ENCODE measurements at regions not wholly inside any gene's neighbourhood (a gene's known extent, or its start where the extent isn't known, plus 50 kb on each side); places are given as distances from the start of the nearest gene placed in this dataset.
"Not testable (repeated sequence)": the region's sequence is repeated elsewhere in the genome, so short reads cannot be mapped to it uniquely, and the experiment has no call there.

DNA sequence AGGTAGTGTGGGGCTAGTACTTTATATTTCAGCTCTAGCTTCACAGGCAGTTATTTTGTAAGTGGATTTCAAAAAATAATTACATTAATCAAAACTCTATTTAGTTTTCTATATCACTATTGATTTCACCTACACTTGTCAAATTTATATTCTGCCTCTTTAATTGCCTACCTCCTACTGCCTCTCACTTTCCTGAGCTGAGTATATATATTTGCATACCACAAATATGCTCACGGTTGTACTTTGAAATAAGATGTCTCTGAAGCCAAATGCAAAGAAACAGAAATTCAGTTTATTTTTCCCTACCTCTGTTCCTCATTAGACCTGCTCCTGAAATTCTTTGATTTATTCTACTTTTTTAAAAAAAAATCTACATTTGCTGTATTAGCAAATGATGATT, 309.3 kb upstream of the TGFBR2 start:
- no peak for DNase-seq (ENCODE audit: low read depth in 2 of 2)

DNA sequence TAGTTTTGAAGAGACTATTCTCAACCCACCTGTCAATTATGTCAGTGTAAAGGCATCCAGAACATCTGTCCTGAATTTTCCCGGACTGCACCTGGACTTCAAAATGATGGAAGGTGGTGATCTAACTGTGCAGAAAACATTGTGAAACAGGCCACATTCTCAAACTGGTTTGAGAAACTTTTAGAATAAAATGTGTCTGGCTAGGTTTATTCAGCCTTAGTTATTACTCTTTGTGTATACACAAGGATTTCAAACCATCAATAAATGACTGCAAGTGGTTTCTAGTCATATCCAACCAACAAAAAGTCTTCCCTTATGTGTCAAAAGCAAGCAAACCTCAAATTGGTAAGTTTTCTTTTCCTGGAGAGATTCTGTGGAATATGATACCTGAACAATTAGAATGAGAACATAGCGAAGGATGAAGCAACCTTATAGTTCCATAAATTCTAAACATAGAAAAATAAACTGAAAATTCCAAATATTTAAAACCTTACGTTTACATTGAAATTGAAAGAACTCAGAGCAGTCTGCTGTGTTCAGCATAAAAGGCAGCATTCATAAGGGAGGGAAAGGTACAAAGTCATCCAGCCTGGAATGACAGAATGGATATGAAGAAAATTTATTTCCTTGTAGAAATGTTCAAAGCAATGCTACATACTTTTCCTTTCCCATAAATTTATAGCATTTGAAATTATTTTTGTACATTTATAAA, 306.6 kb upstream of the TGFBR2 start:
- DNase-seq (ENCODE audit: low read depth in 2 of 2) = no peak

DNA sequence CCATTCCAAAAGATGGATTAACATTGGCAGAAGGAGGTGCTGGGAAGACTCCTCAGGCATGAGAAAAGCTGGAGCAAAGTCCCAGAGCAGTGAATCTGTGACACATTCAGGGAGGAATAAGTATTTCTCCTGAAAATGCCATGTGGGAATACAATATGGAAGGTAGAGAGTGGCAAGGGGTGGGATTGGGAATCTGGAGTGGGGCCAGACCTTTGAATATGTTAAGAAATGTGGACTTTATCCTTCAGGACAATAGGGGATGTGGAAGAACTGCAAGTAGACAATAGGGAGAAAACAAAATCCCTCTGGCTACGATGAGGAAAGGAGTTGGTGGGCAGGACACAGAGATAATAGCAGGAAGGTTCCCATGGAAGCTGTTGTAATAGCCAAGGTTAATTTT, 305.6 kb upstream of the TGFBR2 start:
- no peak for DNase-seq (ENCODE audit: low read depth in 2 of 2)

DNA sequence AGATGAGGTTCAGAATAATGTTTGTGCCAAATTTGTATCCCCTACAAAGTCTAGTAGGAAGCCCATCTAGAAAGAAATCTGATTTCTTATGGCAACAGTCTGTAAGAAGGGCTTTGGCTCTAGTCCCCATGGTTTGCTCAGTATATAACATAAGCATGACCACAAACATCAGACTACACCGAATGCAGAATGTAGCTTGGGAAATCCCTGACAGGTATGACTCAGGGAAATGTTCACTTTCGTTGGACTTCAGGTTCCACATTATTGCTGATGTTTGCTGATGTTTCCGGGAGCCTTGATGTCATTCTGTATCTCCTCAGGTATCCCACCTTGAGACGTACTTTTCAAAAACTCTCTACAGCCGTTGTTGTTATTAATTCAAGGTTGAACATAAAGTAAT, 304.4 kb upstream of the TGFBR2 start:
- DNase-seq (ENCODE audit: low read depth in 2 of 2) = no peak

DNA sequence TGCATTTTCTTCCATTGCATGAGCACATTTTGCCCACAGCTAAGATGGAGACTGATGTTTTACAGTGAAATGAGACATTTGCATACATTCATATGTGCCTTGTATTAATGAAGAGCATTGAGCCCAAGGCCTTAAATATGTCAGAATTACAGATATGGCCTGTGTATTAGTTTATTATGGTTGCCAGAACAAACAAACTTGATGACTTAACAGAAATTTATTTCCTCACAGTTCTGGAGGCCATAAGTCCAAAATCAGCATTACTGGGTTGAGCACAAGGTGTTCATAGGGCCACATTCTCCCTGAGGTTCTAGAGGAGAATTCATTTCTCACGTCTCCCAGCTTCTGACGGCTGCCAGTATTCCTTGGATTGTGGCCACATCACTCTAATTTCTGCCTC, 302.6 kb upstream of the TGFBR2 start:
- DNase-seq (ENCODE audit: low read depth in 2 of 2) = no peak

DNA sequence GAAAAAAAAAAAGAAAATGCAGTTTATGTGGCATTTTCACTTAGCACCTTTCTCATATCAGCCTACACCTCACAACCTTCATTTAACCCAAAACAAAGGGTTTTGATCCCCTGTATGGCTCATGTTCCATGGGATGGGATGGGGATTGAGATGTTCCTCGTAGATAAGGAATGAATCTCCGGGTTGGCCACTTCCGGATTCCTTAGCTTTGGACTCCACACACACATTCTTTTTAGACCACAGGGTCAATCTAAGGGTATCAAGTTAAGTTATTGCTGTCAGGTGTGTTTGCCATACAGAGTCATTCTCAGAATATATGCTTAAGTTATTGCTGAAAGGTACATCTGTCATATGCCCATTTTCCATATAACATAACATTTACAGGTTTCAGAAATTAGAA, 301.4 kb upstream of the TGFBR2 start:
- no peak for DNase-seq (ENCODE audit: low read depth in 2 of 2)

DNA sequence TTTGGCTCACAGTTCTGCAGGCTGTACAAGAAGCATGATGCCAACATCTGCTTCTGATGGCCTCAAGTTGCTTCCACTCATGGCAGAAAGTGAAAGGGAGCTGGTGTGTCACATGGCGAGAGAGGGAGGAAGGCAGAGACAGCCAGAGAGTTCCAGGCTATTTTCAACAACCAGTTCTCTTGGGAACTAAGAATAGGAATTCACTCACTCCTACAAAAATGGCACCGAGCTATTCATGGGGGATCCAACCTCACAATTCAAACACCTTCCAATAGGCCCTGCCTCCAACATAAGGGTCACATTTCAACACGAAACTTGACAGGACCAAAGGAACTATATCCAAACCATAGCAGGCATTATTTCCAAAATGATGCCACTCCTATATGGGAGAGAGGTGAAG, 299.5 kb upstream of the TGFBR2 start:
- DNase-seq (ENCODE audit: low read depth in 2 of 2) = no peak

DNA sequence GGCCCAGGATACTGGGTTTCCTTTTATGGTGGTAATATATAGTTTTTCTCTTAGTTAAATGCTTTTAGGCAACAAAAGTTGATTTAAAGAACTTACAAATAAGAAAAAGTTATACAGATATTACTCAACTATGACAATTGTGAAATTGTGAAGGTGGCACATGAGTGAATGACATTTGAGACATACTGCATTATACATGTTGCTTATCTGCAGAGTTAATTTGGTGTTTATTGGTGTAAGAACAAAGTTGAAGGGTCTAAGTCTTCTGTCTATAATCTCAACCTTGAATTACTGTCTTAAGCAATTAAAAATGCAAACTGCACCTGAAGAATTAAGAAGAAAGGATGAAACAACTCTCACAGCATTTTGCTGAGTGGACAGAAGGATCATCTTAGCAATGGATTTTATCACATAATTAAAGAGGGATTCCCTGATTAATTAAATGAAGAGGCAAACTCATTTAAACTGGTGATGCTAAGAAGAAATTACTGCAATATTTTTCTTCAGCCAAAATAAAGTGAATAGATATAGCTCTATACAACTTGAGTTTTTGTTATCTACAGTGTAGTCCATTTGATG, 298.9 kb upstream of the TGFBR2 start:
- DNase-seq (ENCODE audit: low read depth in 2 of 2) = no peak

DNA sequence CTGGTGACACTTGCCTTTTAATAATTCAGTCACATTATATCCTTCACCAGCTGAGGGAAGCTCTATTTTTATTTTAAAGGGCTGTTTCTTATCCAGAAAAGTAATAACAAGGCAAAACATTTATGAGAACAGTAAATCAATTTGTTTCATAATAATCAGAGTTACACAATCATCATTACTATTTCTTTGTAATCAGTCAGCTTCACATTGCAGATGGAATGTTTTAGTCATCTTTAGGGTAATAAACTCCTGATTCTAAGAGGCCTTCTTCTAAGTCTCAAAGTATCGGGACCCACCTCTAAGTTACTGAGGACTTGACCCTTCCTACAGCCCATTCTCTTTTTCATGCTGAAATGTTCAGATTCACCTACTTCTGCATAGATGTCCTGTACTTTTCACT, 298.3 kb upstream of the TGFBR2 start:
- DNase-seq (ENCODE audit: low read depth in 2 of 2) = no peak

DNA sequence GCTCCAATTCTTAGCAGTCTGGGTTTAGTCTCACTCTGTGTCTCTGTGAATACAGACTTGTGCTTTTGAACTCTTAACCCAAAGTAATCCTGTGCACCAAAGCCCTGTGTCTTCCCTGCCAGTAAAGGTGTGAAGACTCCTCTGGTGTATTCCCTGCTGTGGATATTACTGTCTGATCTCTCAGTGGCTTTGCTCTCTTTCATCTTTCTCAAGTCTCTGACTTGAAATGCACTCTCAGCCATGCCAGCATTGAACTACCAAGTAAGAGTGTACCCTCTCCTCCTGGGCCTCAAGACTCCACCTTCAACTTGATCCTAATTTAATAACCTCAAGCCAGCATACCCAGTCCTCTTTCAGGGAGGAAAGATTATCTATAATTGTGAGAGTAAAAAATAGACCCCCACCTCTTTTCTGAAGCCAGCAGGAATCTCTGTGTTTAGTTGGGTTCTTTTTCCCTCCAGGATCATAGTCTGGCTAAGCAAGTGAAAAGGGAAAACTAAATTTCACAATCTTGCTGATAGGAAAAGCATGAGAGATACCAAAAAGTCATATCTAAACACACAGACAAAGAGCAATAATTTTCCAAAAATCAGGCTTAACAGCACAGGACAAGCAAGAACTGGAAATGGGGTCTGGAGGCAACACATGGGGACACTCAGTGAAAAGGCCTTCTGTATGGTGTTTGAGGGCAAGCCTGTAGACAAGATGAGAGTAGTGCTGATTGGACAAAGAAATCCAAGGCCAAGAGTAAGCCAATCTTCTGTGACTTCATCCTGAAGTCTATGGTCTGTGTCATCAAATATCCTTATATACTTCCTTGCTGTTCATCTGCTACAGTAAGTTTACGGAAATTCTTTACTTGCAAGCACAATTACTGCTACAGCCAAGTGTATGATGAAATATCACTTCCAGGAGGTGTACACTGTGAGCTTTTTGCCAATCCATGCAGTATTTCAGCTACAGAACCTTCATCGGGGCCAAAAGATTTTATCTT, 296.1 kb upstream of the TGFBR2 start:
- DNase-seq (ENCODE audit: low read depth in 2 of 2) = no peak

DNA sequence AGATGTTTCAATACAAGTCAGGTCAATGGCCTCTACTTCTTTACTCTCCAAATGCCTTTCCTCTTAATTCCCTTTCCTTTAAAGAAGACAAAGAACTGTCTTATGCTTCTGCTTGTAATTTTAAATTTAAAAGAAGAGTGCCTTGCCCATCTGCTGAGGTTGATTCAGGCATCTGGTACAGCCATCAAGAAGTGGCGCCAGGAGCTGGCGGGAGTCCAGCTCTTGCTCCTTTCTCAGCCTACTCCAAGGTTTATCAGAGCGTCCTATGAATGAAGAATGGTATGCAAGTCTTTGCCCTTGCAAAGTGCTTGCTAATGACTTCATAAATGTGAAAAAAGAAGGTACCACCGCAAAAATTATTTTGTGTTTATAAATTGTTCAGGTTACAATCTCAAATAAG, 294.6 kb upstream of the TGFBR2 start:
- no peak for DNase-seq (ENCODE audit: low read depth in 2 of 2)

DNA sequence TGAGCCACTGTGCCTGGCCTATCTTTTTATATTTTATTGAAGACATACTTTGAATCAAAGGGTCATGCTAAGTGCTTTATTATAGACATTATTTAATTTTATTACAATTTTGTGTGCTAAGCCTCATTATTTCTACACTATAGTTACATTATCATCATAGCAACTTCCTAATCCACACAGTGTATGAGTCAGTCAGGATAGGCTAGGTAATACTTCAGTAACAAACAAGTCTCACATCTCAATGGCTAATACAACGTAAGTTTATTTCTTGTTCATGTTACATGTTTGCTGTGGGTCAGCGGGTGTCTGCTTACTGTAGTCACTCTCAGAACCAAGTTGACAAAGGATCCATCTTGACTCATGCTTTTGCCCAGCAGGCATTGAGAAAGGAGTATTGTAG, 292.6 kb upstream of the TGFBR2 start:
- no peak for DNase-seq (ENCODE audit: low read depth in 2 of 2)

DNA sequence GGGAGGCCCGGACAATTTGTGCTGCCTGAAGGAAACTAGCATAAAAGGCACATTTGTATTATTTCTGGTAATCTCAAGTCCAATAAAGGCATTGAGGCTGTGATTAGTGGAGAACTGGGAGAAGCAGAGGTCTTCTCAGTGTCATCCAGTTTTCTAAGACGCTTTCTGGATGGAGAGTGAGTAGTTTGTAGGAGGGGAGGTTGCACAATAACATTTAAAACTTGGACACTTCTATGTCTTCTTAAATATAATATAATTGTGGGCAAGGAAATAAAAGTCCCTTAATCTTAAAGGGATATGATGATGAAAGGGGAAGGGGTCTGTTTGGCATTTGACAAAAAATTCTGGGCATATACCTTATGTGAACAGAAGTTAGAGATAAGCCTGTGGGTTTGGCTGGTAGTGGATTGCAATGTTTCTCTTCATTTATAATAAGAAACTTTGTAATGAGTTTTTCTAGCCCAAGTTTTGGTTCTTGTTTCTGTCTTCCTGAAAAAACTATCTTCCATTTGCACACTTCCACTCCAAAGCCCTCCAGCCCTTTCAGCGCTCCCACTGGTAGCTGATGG, 291.6 kb upstream of the TGFBR2 start:
- DNase-seq (ENCODE audit: low read depth in 2 of 2) = no peak

DNA sequence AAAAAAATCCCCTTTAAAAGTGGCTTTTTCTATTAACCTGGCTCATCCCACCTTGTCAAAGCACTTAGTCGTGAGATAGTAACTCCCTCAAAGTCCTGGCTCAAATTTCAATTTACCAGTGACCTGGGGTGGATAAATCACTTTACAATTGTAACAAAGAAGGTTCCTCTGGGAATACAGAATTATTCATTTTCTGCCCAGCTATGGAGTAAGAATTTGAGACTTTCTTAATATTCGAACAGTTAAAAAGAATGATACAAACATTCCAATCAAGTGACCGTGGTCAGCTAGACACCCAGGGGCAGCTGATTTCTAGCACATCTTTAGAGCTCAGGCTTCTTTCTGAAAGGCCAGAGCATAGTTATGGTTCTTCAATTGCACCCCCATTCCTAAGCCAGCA, 291.0 kb upstream of the TGFBR2 start:
- no peak for DNase-seq (ENCODE audit: low read depth in 2 of 2)

DNA sequence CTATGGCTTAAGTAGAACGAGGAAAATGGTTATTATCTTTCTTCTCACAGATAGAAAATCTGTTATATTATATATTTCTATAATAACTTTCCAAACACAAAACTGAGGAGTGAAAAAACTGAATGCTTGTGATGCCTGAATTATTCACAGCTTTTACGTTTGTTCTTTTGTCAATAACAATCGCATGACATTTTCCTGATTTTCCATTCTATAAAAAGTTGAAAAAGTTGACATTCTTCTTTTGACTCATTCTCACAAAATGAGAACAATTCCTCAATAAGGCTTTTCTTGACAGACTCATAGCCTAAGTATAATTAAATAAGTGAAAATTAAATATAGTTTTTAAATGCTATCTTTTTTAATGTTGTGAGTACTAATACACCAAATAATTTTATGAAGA, 288.8 kb upstream of the TGFBR2 start:
- no peak for DNase-seq (ENCODE audit: low read depth in 2 of 2)

DNA sequence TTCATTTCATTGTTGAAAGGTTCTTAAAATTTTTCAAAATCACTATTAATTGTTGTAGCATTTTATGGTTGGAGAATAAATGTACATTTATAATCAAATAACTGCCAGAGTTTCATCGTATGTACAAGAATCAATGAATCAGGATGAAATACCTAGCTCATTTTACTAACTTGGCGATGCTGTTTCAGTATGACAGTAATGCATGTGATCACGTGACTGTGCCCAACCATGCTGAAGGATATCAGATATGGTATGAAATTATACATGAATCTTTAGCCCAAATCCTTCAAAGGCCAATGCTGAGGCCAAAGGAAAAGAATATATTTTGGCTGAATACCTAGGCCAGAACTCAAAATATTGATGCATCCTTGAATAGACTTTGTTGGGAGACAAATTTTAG, 288.3 kb upstream of the TGFBR2 start:
- no peak for DNase-seq (ENCODE audit: low read depth in 2 of 2)

DNA sequence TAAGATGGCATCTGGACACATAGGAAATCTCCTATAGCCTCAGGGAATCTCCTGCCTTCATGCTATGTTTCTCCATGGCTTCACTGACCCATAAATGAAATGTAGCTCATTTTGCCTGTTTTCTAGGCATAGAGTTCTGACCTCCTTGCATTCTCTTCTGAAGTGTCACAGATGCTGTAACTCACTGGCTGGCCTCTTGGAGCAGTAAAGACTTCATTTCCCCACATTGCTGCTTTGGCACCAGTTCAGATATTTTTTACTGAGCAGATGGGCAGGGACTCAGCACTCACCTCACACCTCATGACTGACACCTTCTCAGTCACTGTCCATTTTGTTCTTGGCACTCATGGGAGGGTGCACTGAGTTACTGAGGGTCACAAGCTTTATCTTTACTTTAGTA, 286.7 kb upstream of the TGFBR2 start:
- peak in 1 of 2 donors; percentile 2 for DNase-seq (ENCODE audit: low read depth in 2 of 2)

DNA sequence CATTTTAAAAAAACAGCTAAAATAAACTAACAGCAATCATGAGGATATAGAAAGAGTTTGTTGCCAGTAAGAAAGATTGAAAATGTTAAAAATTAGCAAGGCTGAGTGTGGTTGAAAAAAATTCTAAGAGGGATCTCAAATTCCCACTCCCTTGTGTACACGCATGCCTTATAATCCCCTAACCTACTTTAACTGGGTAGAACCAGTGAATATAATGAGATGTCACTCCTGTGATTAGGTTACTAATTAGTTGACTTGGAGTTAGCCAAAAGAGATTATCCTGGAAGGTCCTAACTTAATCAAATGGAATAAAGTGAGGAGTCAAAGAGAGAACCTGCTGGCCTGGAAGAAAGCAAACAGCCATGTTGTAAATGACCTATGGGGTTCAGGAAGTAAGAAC, 286.0 kb upstream of the TGFBR2 start:
- no peak for DNase-seq (ENCODE audit: low read depth in 2 of 2)

DNA sequence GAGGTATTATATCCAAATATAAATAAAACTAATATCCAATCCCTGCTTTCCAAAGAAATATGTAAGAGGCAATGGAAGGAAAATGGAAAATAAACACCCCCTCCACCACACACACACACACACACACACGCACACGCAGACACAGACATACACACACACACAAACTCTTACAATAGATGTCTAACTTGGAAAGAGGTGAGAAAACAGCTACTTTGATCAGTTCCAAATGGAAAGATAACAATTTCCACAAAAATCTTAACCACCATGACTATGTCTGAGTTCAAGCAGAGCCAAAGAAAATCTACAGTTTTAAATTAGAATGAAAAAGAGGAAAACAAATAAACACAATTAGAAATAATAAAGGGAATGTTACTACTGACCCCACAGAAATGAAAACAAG, 285.3 kb upstream of the TGFBR2 start:
- no peak for DNase-seq (ENCODE audit: low read depth in 2 of 2)

DNA sequence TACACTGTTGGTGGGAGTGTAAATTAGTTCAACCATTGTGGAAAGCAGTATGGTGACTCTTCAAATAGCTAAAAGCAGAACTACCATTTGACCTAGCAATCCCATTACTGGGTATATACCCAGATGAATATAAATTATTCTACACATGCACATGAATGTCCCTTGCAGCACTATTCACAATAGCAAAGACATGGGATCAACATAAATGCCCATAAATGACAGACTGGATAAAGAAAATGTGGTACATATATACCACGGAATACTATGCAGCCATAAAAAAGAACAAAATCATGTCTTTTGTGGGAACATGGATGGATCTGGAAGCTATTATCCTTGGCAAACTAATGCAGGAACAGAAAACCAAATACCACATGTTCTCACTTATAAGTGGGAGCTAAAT, 282.8 kb upstream of the TGFBR2 start:
- not testable (repeated sequence) for DNase-seq (ENCODE audit: low read depth in 2 of 2)

DNA sequence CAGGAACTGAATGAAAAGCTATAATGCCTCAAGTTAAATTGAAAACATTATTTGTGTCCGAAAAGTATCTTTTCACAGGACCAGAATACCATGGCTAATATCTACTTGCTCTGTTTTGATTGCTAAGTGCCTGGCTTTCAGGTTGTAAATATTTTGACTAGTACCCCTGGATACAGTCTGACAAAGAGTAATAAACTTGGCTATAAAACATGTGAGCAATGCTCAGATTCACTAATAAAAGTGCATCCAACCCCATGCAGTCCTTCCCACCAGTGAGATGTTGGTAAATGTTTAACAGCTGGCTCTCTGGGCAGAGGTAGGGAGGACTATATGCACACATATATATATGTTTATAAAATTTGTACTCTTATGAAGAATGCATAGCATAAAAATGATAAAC, 281.8 kb upstream of the TGFBR2 start:
- no peak for DNase-seq (ENCODE audit: low read depth in 2 of 2)

DNA sequence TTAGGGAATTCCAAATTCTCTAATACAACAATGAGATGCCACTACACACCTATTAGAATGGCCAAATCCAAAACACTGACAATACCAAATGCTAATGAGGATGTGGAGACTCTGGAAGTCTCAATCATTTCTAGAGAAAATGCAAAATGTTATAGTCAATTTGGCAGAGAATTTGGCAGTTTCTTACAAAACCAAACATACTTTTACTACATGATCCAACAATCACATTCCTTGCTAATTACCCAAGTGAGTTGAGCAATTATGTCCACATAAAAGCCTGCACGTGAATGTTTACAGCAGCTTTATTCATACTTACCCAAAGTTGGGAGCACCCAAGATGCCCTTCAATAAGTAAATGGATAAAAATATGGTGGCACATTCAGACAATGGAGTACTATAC, 278.4 kb upstream of the TGFBR2 start:
- DNase-seq (ENCODE audit: low read depth in 2 of 2) = not testable (repeated sequence)

All from stimulated activated CD4-positive, alpha-beta T cell treated with anti-CD3 and anti-CD28 coated beads, Interleukin-1b, Interleukin-23, amount 100 ng/mL, for 1 hour (primary cell).